Gastroesophageal sphincter (tissue), 3 donors: ENCODE measurements at regions not wholly inside any gene's neighbourhood (a gene's known extent, or its start where the extent isn't known, plus 50 kb on each side); places are given as distances from the start of the nearest gene placed in this dataset.

Experiments used
- EP300 ChIP-seq: sonication (generic); formaldehyde crosslinking; IDR thresholded peaks from one replicate; pipeline ENCODE4 v1.6.1; 2017; ENCODE audit warnings: antibody characterized with exemption, mild to moderate bottlenecking
- POLR2A ChIP-seq, 2 donors: fragments of 450-650 bp; IDR thresholded peaks; one replicate each; pipeline ENCODE4 v1.6.1; 2017; ENCODE audit warnings: antibody characterized with exemption in 2 of 2, mild to moderate bottlenecking in 2 of 2, moderate library complexity in 1 of 2
- POLR2AphosphoS5 ChIP-seq: sonication (generic); formaldehyde crosslinking; IDR thresholded peaks from one replicate; pipeline ENCODE4 v1.6.1; 2017; ENCODE audit warnings: antibody characterized with exemption
- TF ChIP-seq, protein P1 (sequence below), 4 experiments: fragments of 200-600 bp in 2 of 4; fragments of 450-650 bp in 2 of 4; sonication (generic) in 1 of 4; IDR thresholded peaks; one replicate each; pipeline ENCODE4 v1.5.1; 2017 to 2019; ENCODE audit warnings: antibody characterized with exemption in 4 of 4, mild to moderate bottlenecking in 2 of 4, moderate library complexity in 2 of 4

DNA sequence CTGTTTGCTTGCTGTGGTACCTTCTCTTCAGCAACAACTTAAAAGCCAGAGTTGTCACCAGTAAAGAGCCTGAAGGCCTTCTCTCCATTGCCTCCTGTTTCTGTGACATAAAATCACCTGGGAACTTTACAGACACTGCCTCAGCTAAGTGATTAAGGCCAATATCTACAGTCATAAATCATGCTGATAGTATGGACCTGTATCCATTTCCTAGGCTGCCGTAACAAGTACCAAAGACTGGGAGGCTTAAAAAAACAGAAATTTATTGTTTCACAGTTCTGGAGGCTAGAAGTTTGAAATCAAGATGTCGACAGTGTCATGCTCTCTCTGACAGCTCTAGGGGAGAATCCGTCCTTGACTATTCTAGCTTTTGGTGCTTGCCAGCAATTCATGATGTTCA lies 108.4 kb upstream of the UNC5B start:
- TF ChIP-seq, protein P1, sequence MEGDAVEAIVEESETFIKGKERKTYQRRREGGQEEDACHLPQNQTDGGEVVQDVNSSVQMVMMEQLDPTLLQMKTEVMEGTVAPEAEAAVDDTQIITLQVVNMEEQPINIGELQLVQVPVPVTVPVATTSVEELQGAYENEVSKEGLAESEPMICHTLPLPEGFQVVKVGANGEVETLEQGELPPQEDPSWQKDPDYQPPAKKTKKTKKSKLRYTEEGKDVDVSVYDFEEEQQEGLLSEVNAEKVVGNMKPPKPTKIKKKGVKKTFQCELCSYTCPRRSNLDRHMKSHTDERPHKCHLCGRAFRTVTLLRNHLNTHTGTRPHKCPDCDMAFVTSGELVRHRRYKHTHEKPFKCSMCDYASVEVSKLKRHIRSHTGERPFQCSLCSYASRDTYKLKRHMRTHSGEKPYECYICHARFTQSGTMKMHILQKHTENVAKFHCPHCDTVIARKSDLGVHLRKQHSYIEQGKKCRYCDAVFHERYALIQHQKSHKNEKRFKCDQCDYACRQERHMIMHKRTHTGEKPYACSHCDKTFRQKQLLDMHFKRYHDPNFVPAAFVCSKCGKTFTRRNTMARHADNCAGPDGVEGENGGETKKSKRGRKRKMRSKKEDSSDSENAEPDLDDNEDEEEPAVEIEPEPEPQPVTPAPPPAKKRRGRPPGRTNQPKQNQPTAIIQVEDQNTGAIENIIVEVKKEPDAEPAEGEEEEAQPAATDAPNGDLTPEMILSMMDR (IDR thresholded peaks at IDR 0.05), result no peak
- TF ChIP-seq POLR2A (IDR thresholded peaks at IDR 0.05) (no peak), POLR2AphosphoS5 (no peak), EP300 (no peak)
